Esophagus muscularis mucosa (tissue), 4 donors: ENCODE measurements at regions not wholly inside any gene's neighbourhood (a gene's known extent, or its start where the extent isn't known, plus 50 kb on each side); places are given as distances from the start of the nearest gene placed in this dataset.

Source experiments
- CTCF ChIP-seq, 3 experiments: fragments of 200-600 bp in 2 of 3; fragments of 450-650 bp in 1 of 3; sonication (generic) in 2 of 3; IDR thresholded peaks; one replicate each; pipeline ENCODE4 v1.5.1; 2017 to 2019; ENCODE audit warnings: antibody characterized with exemption in 3 of 3, mild to moderate bottlenecking in 2 of 3, moderate library complexity in 1 of 3
- EP300 ChIP-seq: sonication (generic); formaldehyde crosslinking; IDR thresholded peaks from one replicate; pipeline ENCODE4 v1.6.1; 2017; ENCODE audit warnings: antibody characterized with exemption
- POLR2A ChIP-seq: fragments of 450-650 bp; IDR thresholded peaks from one replicate; pipeline ENCODE4 v1.6.1; 2017; ENCODE audit warnings: antibody characterized with exemption, moderate library complexity, mild to moderate bottlenecking, low read depth

GRCh38 chrX:122389005-122389404, 795.1 kb upstream of the GRIA3 start:
- TF ChIP-seq EP300 (no peak), CTCF (IDR thresholded peaks at IDR 0.05) (no peak), POLR2A (no peak)
